Activated T-cell treated with anti-CD3 and anti-CD28 coated beads, Interleukin-2, amount 50 U/mL, for 4 hours (primary cell): ENCODE measurements at regions not wholly inside any gene's neighbourhood (a gene's known extent, or its start where the extent isn't known, plus 50 kb on each side); places are given as distances from the start of the nearest gene placed in this dataset.

ENCODE experiments used
- ATAC-seq, 2 donors: fragments of 200-7000 bp; cut with Tn5 transposase; one replicate each; pipeline ENCODE4 v1.10.0; 2021
- DNase-seq: peaks from one replicate; pipeline ENCODE4 v3.0.0-alpha.2; 2020
- H3K27me3 Mint-ChIP-seq: one replicate; pipeline ENCODE4 v1.8.0; 2021; ENCODE audit warnings: low read depth, mixed read lengths
- H3K36me3 Mint-ChIP-seq: one replicate; pipeline ENCODE4 v1.8.0; 2022; ENCODE audit warnings: mixed read lengths; ENCODE audit not compliant: insufficient read depth
- H3K4me1 Mint-ChIP-seq: one replicate; pipeline ENCODE4 v1.8.0; 2021; ENCODE audit warnings: low read depth, mixed read lengths
- H3K4me3 Mint-ChIP-seq: one replicate; pipeline ENCODE4 v1.8.0; 2021; ENCODE audit warnings: mild to moderate bottlenecking, moderate library complexity, mixed read lengths
- H3K9me3 Mint-ChIP-seq: one replicate; pipeline ENCODE4 v1.8.0; 2021; ENCODE audit warnings: mixed read lengths

DNA sequence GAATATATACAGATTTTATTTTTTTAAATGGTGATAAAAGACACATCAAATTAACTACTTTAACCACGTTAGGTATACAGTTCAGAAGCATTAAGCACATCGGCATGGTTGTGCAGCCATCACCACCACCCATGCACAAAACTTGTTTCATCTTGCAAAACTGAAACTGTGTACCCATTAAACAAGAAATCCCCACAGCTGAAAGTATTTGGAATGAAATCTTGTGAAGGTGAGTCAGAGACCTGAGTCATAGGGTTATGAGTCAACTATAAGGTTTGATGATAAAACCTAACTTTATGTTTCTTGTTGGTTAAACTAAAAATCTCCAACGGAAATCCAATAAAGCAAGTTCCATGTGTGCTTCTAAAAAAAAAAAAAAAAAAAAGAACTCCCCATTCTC, 561.6 kb upstream of the PSMD7 start:
- no peaks in the 10 kb centered on the region for H3K36me3 Mint-ChIP-seq
- peaks cover 4% of the 10 kb centered on the region for H3K9me3 Mint-ChIP-seq
- DNase-seq, result no peak
- H3K4me1 Mint-ChIP-seq, result no peaks in the 10 kb centered on the region
- H3K4me3 Mint-ChIP-seq, result no peak overlapping the region
- H3K27me3 Mint-ChIP-seq, result no peaks in the 10 kb centered on the region
- peak; percentile 73 to 74 for ATAC-seq

DNA sequence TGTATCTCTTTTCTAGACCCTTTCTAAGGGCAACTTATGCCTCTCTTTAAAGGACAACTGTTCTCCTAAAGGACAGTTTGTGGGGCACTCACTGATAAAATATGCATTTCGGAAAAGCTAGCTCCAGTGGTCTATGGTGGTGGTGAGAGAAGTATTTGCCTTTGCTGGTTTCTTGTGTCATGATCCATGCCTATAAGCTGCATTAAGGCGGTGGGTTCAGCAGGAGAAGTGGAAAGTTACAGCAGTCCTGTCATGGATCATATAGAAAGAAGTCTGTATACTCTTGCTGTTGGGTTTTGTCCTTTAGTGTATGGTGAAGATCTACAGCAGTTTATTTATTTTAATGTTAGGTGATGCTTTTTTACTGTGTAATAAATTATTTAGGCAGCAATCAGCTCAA, 563.9 kb upstream of the PSMD7 start:
- ATAC-seq, result no peak
- DNase-seq, result no peak
- no peaks in the 10 kb centered on the region for H3K4me1 Mint-ChIP-seq
- peaks cover 4% of the 10 kb centered on the region for H3K9me3 Mint-ChIP-seq
- no peak overlapping the region for H3K4me3 Mint-ChIP-seq
- no peaks in the 10 kb centered on the region for H3K27me3 Mint-ChIP-seq
- no peaks in the 10 kb centered on the region for H3K36me3 Mint-ChIP-seq

DNA sequence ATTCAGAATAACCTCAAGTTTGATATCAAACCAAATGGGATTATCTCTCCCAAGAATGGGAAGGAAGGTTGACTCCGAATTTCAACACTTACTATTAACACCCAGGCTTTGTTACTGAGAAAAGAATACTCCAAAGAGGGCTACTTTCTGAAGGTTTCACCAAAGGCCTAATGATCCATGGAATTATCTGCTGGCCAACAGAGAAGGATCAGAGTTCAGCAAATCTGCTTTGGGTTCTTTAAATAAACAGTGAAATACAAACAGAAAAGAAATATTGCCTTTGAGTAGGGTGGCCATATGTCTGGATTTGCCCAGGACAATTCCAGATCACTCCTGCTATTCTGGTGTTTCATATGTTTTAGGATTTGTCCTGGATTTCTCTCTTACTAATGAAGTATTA, 564.5 kb upstream of the PSMD7 start:
- H3K9me3 Mint-ChIP-seq, result peaks cover 4% of the 10 kb centered on the region

DNA sequence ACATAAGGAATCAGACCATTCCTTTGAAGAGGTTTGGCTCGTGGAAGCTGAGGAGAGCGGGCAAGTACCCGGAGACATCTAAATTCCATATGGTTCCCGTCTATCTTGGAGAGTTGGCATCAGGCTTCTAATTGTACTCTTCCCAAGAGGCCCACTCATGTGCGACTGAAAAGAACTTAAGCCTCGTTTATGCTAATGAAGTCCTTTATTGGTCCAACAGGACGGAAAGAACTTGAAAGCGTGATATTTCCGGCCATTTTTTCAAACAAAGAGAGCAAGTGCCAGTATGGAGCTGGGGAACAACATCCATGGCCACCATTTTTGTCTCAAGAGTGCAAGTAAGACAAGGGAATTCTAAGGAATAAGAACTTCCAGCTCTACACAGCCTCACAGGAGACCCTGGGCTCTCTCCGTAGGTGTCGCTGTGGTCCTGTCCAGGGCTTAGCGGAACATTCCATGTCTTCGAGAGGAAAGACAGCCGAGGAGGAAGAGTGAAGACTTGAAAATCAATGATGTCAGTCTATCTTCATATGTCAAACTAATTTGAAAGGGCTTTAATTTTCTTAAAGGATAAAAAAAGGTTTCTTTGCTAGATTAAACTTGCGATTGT, 566.0 kb upstream of the PSMD7 start:
- H3K4me3 Mint-ChIP-seq, result no peak overlapping the region
- DNase-seq (no peak), ATAC-seq (no peak)
- no peaks in the 10 kb centered on the region for H3K27me3 Mint-ChIP-seq
- H3K4me1 Mint-ChIP-seq, result no peaks in the 10 kb centered on the region
- peaks cover 4% of the 10 kb centered on the region for H3K9me3 Mint-ChIP-seq
- H3K36me3 Mint-ChIP-seq, result no peaks in the 10 kb centered on the region

More for the DNA sequence above, 564.5 kb upstream of the PSMD7 start:
- no peak for ATAC-seq
- Mint-ChIP-seq H3K4me3 (no peak overlapping the region), H3K4me1 (no peaks in the 10 kb centered on the region), H3K27me3 (no peaks in the 10 kb centered on the region), H3K36me3 (no peaks in the 10 kb centered on the region)
- DNase-seq, result no peak

DNA sequence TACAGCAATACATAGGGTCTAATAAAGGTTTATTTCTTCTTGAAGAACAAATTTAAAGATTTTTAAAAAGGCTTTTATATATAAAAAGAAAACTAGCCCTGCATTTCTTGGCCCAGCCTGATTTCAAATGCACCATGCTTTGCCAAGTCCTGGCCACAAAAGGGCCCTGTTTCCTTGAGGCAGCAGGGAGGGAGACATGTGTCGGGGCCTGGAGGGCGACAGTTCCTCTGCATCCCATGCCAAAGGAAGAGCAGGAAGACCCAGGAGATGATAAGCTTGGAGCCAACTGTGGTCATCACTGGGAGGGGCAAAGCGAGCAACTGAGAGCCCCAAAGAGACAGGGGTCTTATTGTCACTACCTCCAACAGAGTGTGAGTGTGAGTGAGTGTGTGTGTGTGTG, 571.5 kb upstream of the PSMD7 start:
- ATAC-seq, result no peak
- H3K27me3 Mint-ChIP-seq, result no peaks in the 10 kb centered on the region
- peaks cover 9% of the 10 kb centered on the region for H3K9me3 Mint-ChIP-seq
- no peak overlapping the region for H3K4me3 Mint-ChIP-seq
- no peaks in the 10 kb centered on the region for H3K36me3 Mint-ChIP-seq
- DNase-seq, result no peak
- no peaks in the 10 kb centered on the region for H3K4me1 Mint-ChIP-seq

DNA sequence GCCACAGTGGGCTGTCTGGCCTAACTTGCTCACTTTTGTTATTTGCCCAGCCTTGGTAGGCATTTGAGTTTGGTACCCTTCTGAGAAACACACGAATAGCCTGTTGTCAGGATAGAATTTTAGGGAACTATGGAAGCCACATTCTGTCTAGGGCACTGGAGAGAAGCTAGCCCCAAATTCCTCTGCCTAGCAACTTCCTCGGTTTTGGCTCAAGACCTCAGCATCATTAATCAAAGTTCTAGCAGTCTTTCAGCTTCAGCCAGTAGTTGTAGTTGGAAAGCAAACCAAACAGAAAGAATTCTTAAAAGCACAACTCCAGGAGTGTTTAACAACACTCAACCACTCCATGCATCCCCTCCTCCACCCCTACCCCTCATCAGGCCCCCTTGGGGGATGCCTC, 572.1 kb upstream of the PSMD7 start:
- no peaks in the 10 kb centered on the region for H3K36me3 Mint-ChIP-seq
- DNase-seq, result no peak
- no peak for ATAC-seq

DNA sequence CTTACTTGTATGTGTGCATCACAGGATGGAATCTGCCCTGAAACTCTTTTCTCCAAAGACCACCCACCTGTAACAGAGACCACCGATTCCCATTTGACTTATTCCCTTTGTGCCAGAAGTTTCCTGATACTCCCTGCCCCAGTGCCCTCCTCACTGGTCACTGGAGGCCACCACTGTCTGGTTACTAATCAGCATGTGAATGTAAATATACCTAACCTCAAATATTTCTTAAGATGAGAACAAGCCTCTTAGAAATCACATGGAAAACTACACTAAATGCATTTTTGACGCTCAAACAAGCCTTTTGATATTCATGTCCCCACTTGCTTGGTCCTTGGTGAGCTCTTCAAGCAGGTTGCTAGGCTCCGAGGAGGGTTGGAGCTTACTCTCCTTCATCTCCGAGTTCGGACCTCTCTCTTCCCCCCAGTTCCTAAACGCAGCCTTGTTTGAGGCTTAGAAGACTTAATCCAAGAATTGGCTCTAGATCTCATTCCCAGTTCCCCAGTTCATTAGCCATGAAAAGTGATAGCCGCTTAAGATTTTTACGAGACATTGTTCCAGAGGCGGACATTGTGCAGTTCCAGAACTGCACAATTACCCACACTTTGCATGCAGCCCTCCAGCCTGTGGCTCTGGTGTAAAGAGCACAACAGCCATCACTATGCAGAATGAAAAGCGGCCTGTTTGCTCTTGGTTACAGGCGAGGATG, 579.2 kb upstream of the PSMD7 start:
- ATAC-seq (no peak), DNase-seq (no peak)
- no peaks in the 10 kb centered on the region for H3K36me3 Mint-ChIP-seq
- no peak overlapping the region for H3K4me3 Mint-ChIP-seq
- no peaks in the 10 kb centered on the region for H3K9me3 Mint-ChIP-seq
- no peaks in the 10 kb centered on the region for H3K4me1 Mint-ChIP-seq
- no peaks in the 10 kb centered on the region for H3K27me3 Mint-ChIP-seq

More for the DNA sequence above, 572.1 kb upstream of the PSMD7 start:
- H3K4me1 Mint-ChIP-seq, result no peaks in the 10 kb centered on the region
- H3K4me3 Mint-ChIP-seq, result no peak overlapping the region
- no peaks in the 10 kb centered on the region for H3K27me3 Mint-ChIP-seq
- H3K9me3 Mint-ChIP-seq, result peaks cover 9% of the 10 kb centered on the region

DNA sequence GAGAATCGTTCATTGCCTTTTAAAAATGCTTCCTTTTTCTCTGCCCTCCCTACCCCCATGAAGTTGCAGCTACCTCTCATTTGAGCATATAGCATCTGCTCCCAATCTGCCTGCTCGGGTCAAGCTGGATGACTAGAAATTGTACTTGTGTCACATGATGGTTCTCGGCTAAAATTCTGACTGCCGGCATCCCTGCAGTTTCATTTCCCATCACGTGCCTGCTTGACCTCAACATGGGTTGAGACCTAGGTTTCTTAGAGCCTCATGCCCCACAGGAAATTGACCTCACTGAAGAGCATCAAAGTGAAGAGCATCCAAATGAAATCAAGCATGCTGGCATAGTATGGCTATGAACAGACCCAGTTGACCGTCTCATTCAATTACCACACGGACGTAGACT, 581.6 kb upstream of the PSMD7 start:
- DNase-seq (no peak), ATAC-seq (no peak)
- Mint-ChIP-seq H3K9me3 (no peaks in the 10 kb centered on the region), H3K27me3 (no peaks in the 10 kb centered on the region), H3K4me3 (no peak overlapping the region), H3K4me1 (no peaks in the 10 kb centered on the region), H3K36me3 (no peaks in the 10 kb centered on the region)

DNA sequence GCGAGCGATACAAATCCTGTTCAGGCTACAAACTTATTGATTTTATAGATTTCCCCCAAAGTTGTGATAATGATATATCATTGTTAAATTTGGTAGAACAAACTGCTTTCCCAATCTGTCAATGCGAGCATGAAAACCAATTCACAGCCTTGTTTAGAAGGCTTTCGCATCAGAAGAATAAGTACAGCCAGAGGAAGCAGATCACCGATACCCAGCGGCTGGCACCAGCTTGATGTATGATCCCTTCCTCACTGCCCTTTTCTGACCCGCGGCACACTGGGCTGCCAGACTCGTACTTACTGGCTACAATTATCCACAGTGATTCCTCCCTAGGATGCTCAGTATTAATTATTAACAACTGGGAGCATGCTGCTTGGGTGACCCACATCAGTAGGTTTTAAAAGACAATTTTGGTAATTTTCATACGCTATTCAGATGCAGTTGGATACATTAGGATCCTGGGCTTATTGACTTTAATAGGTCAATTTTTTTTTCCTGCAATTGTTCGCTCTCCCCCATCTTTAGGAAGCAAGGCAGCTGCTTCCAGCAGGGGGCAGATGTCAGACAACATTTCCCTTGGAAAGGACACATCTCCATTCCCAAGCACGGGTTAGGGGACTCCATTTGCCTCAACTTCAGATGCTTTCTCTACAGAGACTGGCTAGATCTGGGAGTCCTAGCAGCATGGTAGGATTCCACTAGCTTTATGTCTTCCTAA, 582.7 kb upstream of the PSMD7 start:
- Mint-ChIP-seq H3K4me1 (no peaks in the 10 kb centered on the region), H3K36me3 (no peaks in the 10 kb centered on the region), H3K27me3 (no peaks in the 10 kb centered on the region), H3K4me3 (no peak overlapping the region), H3K9me3 (no peaks in the 10 kb centered on the region)
- no peak for ATAC-seq
- no peak for DNase-seq

DNA sequence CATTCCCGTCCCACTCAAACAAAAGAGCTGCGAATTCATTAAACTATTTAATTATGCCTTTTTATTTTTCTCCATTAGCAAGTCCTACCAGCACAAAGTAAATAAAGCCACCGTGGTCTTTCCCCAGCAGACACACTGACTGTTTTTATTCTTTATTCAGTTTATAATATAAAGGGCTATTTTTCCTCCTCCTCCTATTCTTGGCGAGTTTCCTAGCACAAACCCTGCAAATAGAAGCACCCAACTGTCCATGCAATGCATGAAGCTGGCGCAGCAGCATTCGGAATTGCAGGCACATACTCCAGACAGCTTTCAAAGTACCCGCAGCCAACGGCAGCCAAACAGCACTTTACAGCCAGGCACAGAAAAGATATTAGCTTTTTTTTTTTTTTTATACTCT, 583.4 kb upstream of the PSMD7 start:
- Mint-ChIP-seq H3K27me3 (no peaks in the 10 kb centered on the region), H3K9me3 (no peaks in the 10 kb centered on the region), H3K36me3 (no peaks in the 10 kb centered on the region), H3K4me1 (no peaks in the 10 kb centered on the region), H3K4me3 (no peak overlapping the region)
- DNase-seq, result no peak
- ATAC-seq, result no peak

DNA sequence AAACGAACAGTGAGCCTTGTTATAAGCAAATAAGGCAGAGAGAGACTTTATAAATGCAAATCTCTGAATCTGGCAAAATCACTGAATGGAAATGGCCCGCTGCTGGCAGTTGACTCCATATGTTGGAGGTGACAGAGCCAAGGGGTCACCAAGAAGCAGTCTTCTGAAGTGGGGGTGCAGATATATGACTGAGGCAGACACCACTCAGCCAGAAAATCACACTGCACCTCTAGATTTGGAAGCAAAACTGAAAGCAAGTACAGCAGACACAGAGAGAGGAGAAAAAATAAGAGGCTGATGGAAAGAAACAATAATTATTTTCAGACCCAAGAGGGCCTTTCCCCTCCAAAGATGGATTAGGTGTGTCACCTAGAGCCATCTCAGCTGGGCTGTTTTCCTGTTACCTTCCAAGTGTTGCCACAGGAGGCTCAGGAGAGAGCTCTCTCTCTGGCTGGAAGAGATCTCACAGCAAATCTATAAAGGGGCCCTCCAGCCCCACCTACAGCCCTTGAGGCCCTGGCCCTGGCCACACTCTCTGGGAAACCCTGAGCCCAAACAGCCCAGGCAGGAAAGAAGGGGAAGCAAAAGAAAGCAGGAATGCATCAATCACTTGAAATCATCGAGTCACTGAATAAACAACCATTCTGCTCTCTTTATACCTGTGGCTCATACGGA, 585.1 kb upstream of the PSMD7 start:
- Mint-ChIP-seq H3K4me1 (no peaks in the 10 kb centered on the region), H3K36me3 (no peaks in the 10 kb centered on the region), H3K4me3 (no peak overlapping the region), H3K27me3 (no peaks in the 10 kb centered on the region), H3K9me3 (no peaks in the 10 kb centered on the region)
- no peak for DNase-seq
- no peak for ATAC-seq

DNA sequence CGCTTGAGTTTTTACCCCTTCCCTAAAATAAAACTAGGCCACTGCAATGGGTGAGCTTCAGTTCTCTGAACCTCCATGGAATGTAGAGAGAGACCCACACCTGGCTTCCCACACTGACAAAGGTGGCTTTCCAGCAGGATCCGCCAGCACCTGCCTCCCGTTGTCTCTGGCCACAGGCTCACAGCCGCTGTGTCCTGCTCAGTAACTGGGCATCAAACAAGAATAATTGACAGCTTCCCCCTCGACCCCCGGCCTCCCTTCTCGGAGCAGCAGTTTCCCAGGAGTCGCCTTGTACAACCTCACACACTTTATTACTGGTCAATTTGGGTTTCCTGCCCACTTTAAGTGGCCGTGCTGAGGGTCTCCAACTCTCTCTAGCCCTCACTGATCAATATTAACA, 586.1 kb upstream of the PSMD7 start:
- ATAC-seq (no peak), DNase-seq (no peak)
- no peak overlapping the region for H3K4me3 Mint-ChIP-seq
- no peaks in the 10 kb centered on the region for H3K9me3 Mint-ChIP-seq
- no peaks in the 10 kb centered on the region for H3K27me3 Mint-ChIP-seq
- H3K36me3 Mint-ChIP-seq, result no peaks in the 10 kb centered on the region
- no peaks in the 10 kb centered on the region for H3K4me1 Mint-ChIP-seq

DNA sequence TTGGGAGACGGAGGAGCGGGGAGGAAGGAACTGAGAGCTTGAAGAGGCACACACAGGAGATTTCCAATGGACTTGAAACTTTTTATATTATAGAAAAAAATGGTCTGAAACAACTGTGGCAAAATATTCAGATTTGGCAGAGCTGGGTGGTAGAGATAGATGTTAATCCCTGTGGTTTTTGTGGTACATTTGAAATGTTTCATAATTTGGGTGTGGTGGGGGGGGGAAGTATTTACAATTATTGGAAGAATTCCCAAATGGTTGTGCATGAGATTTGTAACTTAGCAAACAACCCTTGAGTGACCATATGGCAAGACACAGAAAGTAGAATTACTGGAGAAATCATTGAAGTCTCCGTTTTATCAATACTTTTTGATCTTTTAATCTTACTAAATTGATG, 588.8 kb upstream of the PSMD7 start:
- no peaks in the 10 kb centered on the region for H3K9me3 Mint-ChIP-seq
- H3K4me3 Mint-ChIP-seq, result no peak overlapping the region
- no peak for DNase-seq
- ATAC-seq, result no peak
- H3K4me1 Mint-ChIP-seq, result no peaks in the 10 kb centered on the region
- H3K36me3 Mint-ChIP-seq, result no peaks in the 10 kb centered on the region
- no peaks in the 10 kb centered on the region for H3K27me3 Mint-ChIP-seq

DNA sequence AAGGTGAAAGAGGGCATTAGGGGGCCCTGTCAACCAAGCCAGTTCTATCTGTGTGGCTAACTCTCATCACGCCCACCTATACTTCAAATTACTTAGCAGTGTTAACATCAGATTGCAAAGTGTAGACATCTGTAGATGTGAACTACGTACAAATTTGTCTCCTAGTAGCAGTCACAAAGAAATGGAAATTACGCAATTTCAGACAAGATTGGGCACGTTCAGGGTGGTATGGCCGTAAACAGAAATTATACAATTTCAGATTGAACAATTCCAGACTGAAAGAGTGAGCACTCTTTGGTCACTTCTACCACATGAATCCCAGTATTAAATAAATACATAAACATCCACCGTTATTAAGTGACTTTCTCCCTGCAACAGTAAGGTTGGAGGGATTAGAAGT, 592.7 kb upstream of the PSMD7 start:
- Mint-ChIP-seq H3K36me3 (no peaks in the 10 kb centered on the region), H3K9me3 (no peaks in the 10 kb centered on the region), H3K4me1 (no peaks in the 10 kb centered on the region), H3K4me3 (no peak overlapping the region), H3K27me3 (peaks cover 4% of the 10 kb centered on the region)
- DNase-seq, result no peak
- ATAC-seq, result no peak

DNA sequence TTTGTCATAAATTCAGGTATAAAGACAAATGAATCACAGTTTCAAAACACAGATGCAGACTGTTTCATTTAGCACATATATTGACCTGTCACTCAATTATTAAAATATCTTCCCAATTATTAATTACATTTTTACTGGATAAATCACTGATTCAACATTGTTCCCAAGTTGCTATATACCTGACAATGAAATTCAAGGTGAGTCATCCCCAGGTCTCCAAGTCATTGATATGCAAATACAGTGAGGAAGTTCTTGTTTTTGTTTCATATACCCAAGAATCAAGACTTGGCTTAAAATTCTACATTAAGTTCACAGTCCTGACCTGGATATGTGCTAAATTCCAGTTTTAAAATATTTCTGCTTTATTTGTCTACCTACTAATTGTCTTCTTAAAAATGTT, 599.3 kb upstream of the PSMD7 start:
- ATAC-seq, result no peak
- no peaks in the 10 kb centered on the region for H3K4me1 Mint-ChIP-seq
- DNase-seq, result no peak
- H3K9me3 Mint-ChIP-seq, result peaks cover 7% of the 10 kb centered on the region
- H3K4me3 Mint-ChIP-seq, result no peak overlapping the region
- no peaks in the 10 kb centered on the region for H3K36me3 Mint-ChIP-seq
- H3K27me3 Mint-ChIP-seq, result peaks cover 4% of the 10 kb centered on the region
